GM12878 (cell line): ENCODE measurements at regions not wholly inside any gene's neighbourhood (a gene's known extent, or its start where the extent isn't known, plus 50 kb on each side); places are given as distances from the start of the nearest gene placed in this dataset.
"Not testable (repeated sequence)": the region's sequence is repeated elsewhere in the genome, so short reads cannot be mapped to it uniquely, and the experiment has no call there.

Experiments
- ATAC-seq: fragments of 200-7000 bp; cut with Tn5 transposase; 3 replicates; pipeline ENCODE4 v1.9.1; 2020; ENCODE audit warnings: mild to moderate bottlenecking, moderate library complexity
- BruUV-seq: library from RNA; stranded (reverse); fragments of 400-500 nt; replicated peaks from 2 replicates; lab custom pipeline; 2021; lab: Mats Ljungman, UMichigan
- CTCF ChIA-PET: fragments of 300-600 bp; sonication (Branson Sonifier 250); formaldehyde crosslinking; extraction: SDS; loops from one replicate; lab custom pipeline; 2021; ENCODE audit warnings: inconsistent platforms; lab: Yijun Ruan, JAX
- POLR2A ChIA-PET: fragments of 350-600 bp; formaldehyde crosslinking; extraction: SDS; loops from one replicate; lab custom pipeline; 2021; ENCODE audit warnings: inconsistent platforms; lab: Charles Lee
- RAD21 ChIA-PET: fragments of 300-600 bp; sonication (Branson Sonifier 250); formaldehyde crosslinking; loops from one replicate; lab custom pipeline; 2023; ENCODE audit warnings: antibody characterized with exemption; ENCODE audit not compliant: unreplicated experiment; lab: Charles Lee
- SMC1A ChIA-PET: fragments of 300-600 bp; sonication (Branson Sonifier 250); formaldehyde crosslinking; loops from one replicate; lab custom pipeline; 2023; ENCODE audit not compliant: unreplicated experiment, uncharacterized antibody; lab: Charles Lee
- DNase-seq: peaks from one replicate; pipeline ENCODE4 v3.0.0-alpha.2; 2011; ENCODE audit warnings: low read depth, low spot score
- FAIRE-seq: peaks from 3 replicates; lab custom pipeline; 2011; peaks lifted over from hg19 to GRCh38; lab: Jason Lieb, UNC
- H2AFZ ChIP-seq: 2 replicates; pipeline ENCODE4 v1.6.0; 2011; ENCODE audit warnings: low read depth, low read length, control low read depth; ENCODE audit not compliant: control insufficient read depth
- H3K27ac ChIP-seq: 2 replicates; pipeline ENCODE4 v1.5.1; 2011; ENCODE audit warnings: control low read depth; ENCODE audit not compliant: control insufficient read depth, insufficient read depth
- H3K27me3 ChIP-seq, 2 experiments: replicated peaks in 1 of 2; 2 replicates each; pipeline versions ENCODE4 v1.6.0 to v1.6.1; 2011; ENCODE audit warnings: low read length in 1 of 2; ENCODE audit not compliant: control insufficient read depth in 2 of 2, insufficient read depth in 2 of 2
- H3K36me3 ChIP-seq, 2 experiments: 2 replicates each; pipeline ENCODE4 v1.5.1; 2011; ENCODE audit warnings: low read length in 1 of 2; ENCODE audit not compliant: control insufficient read depth in 2 of 2, insufficient read depth in 2 of 2
- H3K4me1 ChIP-seq: 2 replicates; pipeline ENCODE4 v1.6.1; 2011; ENCODE audit warnings: mild to moderate bottlenecking, low read length, moderate library complexity, mixed read lengths; ENCODE audit not compliant: control insufficient read depth, insufficient read depth
- H3K4me2 ChIP-seq: 2 replicates; pipeline ENCODE4 v1.6.0; 2011; ENCODE audit warnings: control low read depth; ENCODE audit not compliant: control insufficient read depth, insufficient read depth
- H3K4me3 ChIP-seq: fragments of 200-600 bp; sonication (generic); 2 replicates; pipeline ENCODE4 v1.5.1; 2016
- H3K79me2 ChIP-seq: 2 replicates; pipeline ENCODE4 v1.6.0; 2011; ENCODE audit warnings: low read length; ENCODE audit not compliant: control insufficient read depth, insufficient read depth
- H3K9ac ChIP-seq: 2 replicates; pipeline ENCODE4 v1.8.0; 2011; ENCODE audit warnings: low read length, control low read depth, mixed read lengths; ENCODE audit not compliant: control insufficient read depth, insufficient read depth
- H3K9me3 ChIP-seq: replicated peaks from 3 replicates; pipeline ENCODE4 v1.5.1; 2011; ENCODE audit warnings: mild to moderate bottlenecking, low read length; ENCODE audit not compliant: control insufficient read depth, insufficient read depth
- H4K20me1 ChIP-seq: 2 replicates; pipeline ENCODE4 v1.6.0; 2011; ENCODE audit not compliant: control insufficient read depth, insufficient read depth
- JUNB ChIP-seq: IDR thresholded peaks from 2 replicates; pipeline ENCODE4 v1.6.1; 2016; ENCODE audit warnings: antibody characterized with exemption, mild to moderate bottlenecking
- in situ Hi-C: fragments of 300-500 bp; cut with MboI; formaldehyde crosslinking; loops from 9 replicates; pipeline ENCODE4 v1.14.3; 2018; ENCODE audit warnings: mixed read lengths
- intact Hi-C: fragments of 100-400 bp; cut with micrococcal nuclease; formaldehyde crosslinking; loops from one replicate; pipeline ENCODE4 v1.14.2; 2022; ENCODE audit not compliant: unreplicated experiment

GRCh38 chrX:55924574-55924973 lies 207.0 kb downstream of the RRAGB start (continued):
- no peak for TF ChIP-seq JUNB
- TF ChIP-seq, all 136 proteins: peak for 0

GRCh38 chrX:55928529-55928928 lies 211.0 kb downstream of the RRAGB start:
- DNase-seq, H2AFZ ChIP-seq, H3K4me1 ChIP-seq, ATAC-seq, POLR2A ChIA-PET, RAD21 ChIA-PET, BruUV-seq, H3K9ac ChIP-seq, H4K20me1 ChIP-seq, CTCF ChIA-PET, H3K4me3 ChIP-seq, H3K27ac ChIP-seq, FAIRE-seq, H3K9me3 ChIP-seq, H3K27me3 ChIP-seq, H3K79me2 ChIP-seq, in situ Hi-C loops, H3K36me3 ChIP-seq, SMC1A ChIA-PET, H3K4me2 ChIP-seq: not testable (repeated sequence)
- intact Hi-C loops = loop anchor here (10.0 kb wide), 1 partner anchor 136 kb away; no protein-coding TSS in a partner anchor
